ENCODE measurements at regions not wholly inside any gene's neighbourhood (a gene's known extent, or its start where the extent isn't known, plus 50 kb on each side); places are given as distances from the start of the nearest gene placed in this dataset.

DNA sequence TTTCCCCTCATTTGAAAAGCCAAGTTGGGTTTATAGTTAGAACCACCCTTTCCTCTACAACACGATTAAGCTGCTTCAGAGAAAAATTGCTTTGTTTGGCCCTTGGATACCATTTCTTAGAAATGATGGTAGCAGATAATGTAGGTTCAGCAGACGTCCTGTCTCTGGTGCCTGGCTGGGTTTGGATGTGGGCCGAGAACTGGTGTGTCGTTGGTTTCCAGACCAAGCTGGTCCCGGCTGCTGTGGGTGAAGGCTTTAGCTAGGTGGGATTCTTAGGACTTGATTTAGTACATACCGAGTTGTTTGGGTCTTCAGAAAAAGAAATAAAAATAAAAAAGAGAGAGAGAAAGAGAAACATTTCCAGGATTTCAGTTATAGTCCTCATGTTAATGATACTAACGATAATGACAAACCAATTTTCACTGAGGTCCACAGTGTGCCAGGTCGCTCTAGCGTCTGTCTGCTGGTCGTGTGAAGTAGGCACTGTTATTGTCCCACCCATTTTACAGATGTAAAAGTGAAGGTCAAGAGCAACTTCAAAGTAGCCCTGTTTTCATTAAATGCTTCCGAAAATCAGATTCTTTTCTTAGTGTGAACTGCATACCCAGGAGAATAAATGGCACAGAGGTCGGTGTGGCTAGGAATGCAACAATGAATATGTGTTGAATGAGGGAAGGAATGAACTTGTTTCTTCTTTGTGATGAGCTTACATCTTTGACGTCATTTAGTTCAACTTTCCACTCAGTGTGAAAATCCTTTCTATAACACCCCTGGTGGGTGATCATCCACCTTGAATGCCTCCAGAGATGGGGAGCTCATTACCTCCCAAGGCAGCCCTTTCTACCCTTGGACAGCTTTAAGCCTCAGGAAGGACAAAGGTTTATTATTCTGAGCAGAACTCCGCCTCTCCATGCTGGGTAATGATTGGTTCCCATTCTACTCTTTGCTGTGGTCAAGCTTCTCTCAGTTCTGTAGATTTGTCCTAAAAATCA lies 115.9 kb downstream of the INHBB start:
- no peak for DNase-seq (ENCODE audit: insufficient read length, low spot score)
- TF ChIP-seq POLR2AphosphoS5 (IDR thresholded peaks at IDR 0.05; ENCODE audit: low read depth, low read length) (no peak), PAX5 (IDR thresholded peaks at IDR 0.05; ENCODE audit: insufficient read depth, low read length, severe bottlenecking) (no peak), POU2F2 (IDR thresholded peaks at IDR 0.05; ENCODE audit: low read depth, low read length) (no peak), SPI1 (IDR thresholded peaks at IDR 0.05; ENCODE audit: low read depth, low read length) (no peak), TAF1 (IDR thresholded peaks at IDR 0.05; ENCODE audit: low read depth, low read length) (no peak), POLR2A (IDR thresholded peaks at IDR 0.05; ENCODE audit: low read depth, low read length) (no peak)
- no peak for FAIRE-seq

- DNase-seq (ENCODE audit: insufficient read length, low spot score) = no peak
- FAIRE-seq = no peak
- TF ChIP-seq POLR2AphosphoS5 (IDR thresholded peaks at IDR 0.05; ENCODE audit: low read depth, low read length) (no peak), SPI1 (IDR thresholded peaks at IDR 0.05; ENCODE audit: low read depth, low read length) (no peak), TAF1 (IDR thresholded peaks at IDR 0.05; ENCODE audit: low read depth, low read length) (no peak), POLR2A (IDR thresholded peaks at IDR 0.05; ENCODE audit: low read depth, low read length) (no peak), POU2F2 (IDR thresholded peaks at IDR 0.05; ENCODE audit: low read depth, low read length) (no peak), PAX5 (IDR thresholded peaks at IDR 0.05; ENCODE audit: insufficient read depth, low read length, severe bottlenecking) (no peak)
These were observed 117.6 kb downstream of the INHBB start for GRCh38 chr2:120463527-120463926.

DNA sequence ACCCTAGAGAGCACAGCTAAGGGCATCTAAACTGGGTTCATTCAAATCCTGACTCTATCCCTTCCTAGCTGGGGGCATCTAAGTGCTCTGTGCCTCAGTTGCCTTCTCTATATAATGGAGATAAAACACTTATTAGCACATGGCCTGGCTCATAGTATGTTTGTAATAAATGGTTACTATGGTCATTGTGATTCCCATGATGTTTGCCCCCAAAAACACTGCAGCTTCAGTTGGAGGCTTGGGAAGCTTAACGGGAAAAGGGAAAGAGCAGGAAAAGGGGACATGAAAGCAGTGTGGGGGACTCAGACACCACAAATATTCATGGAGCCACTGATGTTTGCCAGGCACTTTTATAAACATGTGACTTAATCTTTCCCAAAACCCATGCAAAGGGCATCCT lies 118.1 kb downstream of the INHBB start:
- FAIRE-seq (no peak), DNase-seq (ENCODE audit: insufficient read length, low spot score) (no peak)
- TF ChIP-seq PAX5 (IDR thresholded peaks at IDR 0.05; ENCODE audit: insufficient read depth, low read length, severe bottlenecking) (no peak), SPI1 (IDR thresholded peaks at IDR 0.05; ENCODE audit: low read depth, low read length) (no peak), POLR2A (IDR thresholded peaks at IDR 0.05; ENCODE audit: low read depth, low read length) (no peak), POLR2AphosphoS5 (IDR thresholded peaks at IDR 0.05; ENCODE audit: low read depth, low read length) (no peak), POU2F2 (IDR thresholded peaks at IDR 0.05; ENCODE audit: low read depth, low read length) (no peak), TAF1 (IDR thresholded peaks at IDR 0.05; ENCODE audit: low read depth, low read length) (no peak)

GRCh38 chr2:120464448-120464931 lies 118.6 kb downstream of the INHBB start:
- no peak for TF ChIP-seq POLR2A (IDR thresholded peaks at IDR 0.05; ENCODE audit: low read depth, low read length)
- TF ChIP-seq TAF1 (IDR thresholded peaks at IDR 0.05; ENCODE audit: low read depth, low read length) = no peak
- no peak for TF ChIP-seq POU2F2 (IDR thresholded peaks at IDR 0.05; ENCODE audit: low read depth, low read length)
- no peak for DNase-seq (ENCODE audit: insufficient read length, low spot score)
- FAIRE-seq = no peak

GRCh38 chr2:120465012-120465700 lies 119.2 kb downstream of the INHBB start:
- TF ChIP-seq PAX5 (IDR thresholded peaks at IDR 0.05; ENCODE audit: insufficient read depth, low read length, severe bottlenecking) (no peak), POLR2A (IDR thresholded peaks at IDR 0.05; ENCODE audit: low read depth, low read length) (no peak)
- no peak for FAIRE-seq
- no peak for DNase-seq (ENCODE audit: insufficient read length, low spot score)

- no peak for DNase-seq (ENCODE audit: insufficient read length, low spot score)
- TF ChIP-seq SPI1 (IDR thresholded peaks at IDR 0.05; ENCODE audit: low read depth, low read length) = no peak
- TF ChIP-seq POLR2AphosphoS5 (IDR thresholded peaks at IDR 0.05; ENCODE audit: low read depth, low read length) = no peak
- no peak for TF ChIP-seq TAF1 (IDR thresholded peaks at IDR 0.05; ENCODE audit: low read depth, low read length)
- TF ChIP-seq POLR2A (IDR thresholded peaks at IDR 0.05; ENCODE audit: low read depth, low read length) = no peak
- TF ChIP-seq POU2F2 (IDR thresholded peaks at IDR 0.05; ENCODE audit: low read depth, low read length) = no peak
- TF ChIP-seq PAX5 (IDR thresholded peaks at IDR 0.05; ENCODE audit: insufficient read depth, low read length, severe bottlenecking) = no peak
- FAIRE-seq = no peak
These were observed 119.7 kb downstream of the INHBB start for GRCh38 chr2:120465701-120465988.

DNA sequence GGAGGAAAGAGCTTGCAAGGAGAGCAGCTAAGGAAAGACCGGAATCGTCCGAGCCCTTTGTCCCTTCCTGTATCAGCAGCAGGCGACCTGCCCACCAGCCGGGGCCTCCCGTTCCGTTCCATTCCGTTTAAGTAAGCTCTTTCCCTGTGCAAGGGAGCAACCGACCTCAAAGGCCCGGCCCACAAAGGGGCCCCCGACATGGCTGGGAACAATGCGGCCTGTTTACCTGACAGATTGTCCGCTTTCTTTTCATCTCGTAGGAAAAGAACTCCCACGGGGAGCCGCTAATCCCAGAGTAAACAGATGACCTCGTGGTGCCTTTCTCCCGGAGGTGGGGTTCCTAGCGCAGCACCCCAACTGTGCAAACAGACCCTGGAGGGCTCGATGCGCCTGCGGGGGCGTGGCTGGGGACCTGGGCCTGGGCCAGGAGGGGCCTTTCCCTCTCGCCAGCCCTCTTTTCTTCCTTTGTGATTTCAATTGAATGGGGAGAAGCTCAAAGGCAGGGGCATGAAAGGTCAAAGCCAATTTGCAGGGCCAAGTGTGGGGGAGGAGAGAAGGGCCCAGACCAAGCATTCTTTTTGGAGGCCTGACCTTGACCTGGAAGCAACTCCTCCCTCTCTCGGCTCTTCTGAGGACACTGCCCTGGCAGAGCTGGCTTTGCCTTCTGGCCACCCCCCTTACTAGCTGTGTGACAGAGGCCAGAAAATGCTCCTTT lies 120.2 kb downstream of the INHBB start:
- DNase-seq (ENCODE audit: insufficient read length, low spot score) = no peak
- TF ChIP-seq TAF1 (IDR thresholded peaks at IDR 0.05; ENCODE audit: low read depth, low read length) = no peak
- FAIRE-seq = no peak

DNA sequence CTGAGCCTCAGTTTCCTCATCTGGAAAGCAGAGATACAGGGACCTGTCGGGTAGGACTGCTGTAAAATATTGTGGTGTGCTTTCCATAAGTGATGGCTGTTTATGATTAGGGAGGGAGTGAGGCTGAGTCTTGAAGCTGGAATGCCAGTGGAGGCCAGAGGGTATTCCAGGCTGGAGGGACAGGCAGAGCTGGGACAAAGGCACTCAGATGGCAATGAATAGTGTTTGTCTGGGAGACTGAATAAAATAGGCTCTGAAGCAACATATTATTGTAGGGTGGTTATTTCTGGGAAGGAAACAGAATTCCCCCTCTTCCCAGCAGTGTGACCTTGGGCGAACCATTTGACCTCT lies 120.7 kb downstream of the INHBB start:
- DNase-seq (ENCODE audit: insufficient read length, low spot score) (no peak), FAIRE-seq (no peak)
- no peak for TF ChIP-seq POLR2AphosphoS5 (IDR thresholded peaks at IDR 0.05; ENCODE audit: low read depth, low read length)

- no peak for FAIRE-seq
- no peak for DNase-seq (ENCODE audit: insufficient read length, low spot score)
- TF ChIP-seq POU2F2 (IDR thresholded peaks at IDR 0.05; ENCODE audit: low read depth, low read length) (no peak), TAF1 (IDR thresholded peaks at IDR 0.05; ENCODE audit: low read depth, low read length) (no peak), POLR2AphosphoS5 (IDR thresholded peaks at IDR 0.05; ENCODE audit: low read depth, low read length) (no peak), PAX5 (IDR thresholded peaks at IDR 0.05; ENCODE audit: insufficient read depth, low read length, severe bottlenecking) (no peak), POLR2A (IDR thresholded peaks at IDR 0.05; ENCODE audit: low read depth, low read length) (no peak), SPI1 (IDR thresholded peaks at IDR 0.05; ENCODE audit: low read depth, low read length) (no peak)
These were observed 122.2 kb downstream of the INHBB start for GRCh38 chr2:120468136-120468535.

GRCh38 chr2:120469426-120469825 lies 123.5 kb downstream of the INHBB start:
- DNase-seq (ENCODE audit: insufficient read length, low spot score) (no peak), FAIRE-seq (no peak)
- TF ChIP-seq POLR2AphosphoS5 (IDR thresholded peaks at IDR 0.05; ENCODE audit: low read depth, low read length) (no peak), POU2F2 (IDR thresholded peaks at IDR 0.05; ENCODE audit: low read depth, low read length) (no peak), SPI1 (IDR thresholded peaks at IDR 0.05; ENCODE audit: low read depth, low read length) (no peak), PAX5 (IDR thresholded peaks at IDR 0.05; ENCODE audit: insufficient read depth, low read length, severe bottlenecking) (no peak), POLR2A (IDR thresholded peaks at IDR 0.05; ENCODE audit: low read depth, low read length) (no peak), TAF1 (IDR thresholded peaks at IDR 0.05; ENCODE audit: low read depth, low read length) (no peak)

Data from GM12891 (cell line).